ENCODE measurements at regions not wholly inside any gene's neighbourhood (a gene's known extent, or its start where the extent isn't known, plus 50 kb on each side); places are given as distances from the start of the nearest gene placed in this dataset.

- H3K36me3 ChIP-seq (replicated peaks): no peaks in the 10 kb centered on the region
- DNase-seq: no peak
- TF ChIP-seq CTCF (IDR thresholded peaks at IDR 0.05; ENCODE audit: low read depth, low read length, missing control alignments): no peak
- in situ Hi-C loops (cut with HindIII; ENCODE audit: low pct_ligation_motif_present, low sequenced_read_pairs): no loop called here
- no peak overlapping the region for H3K4me3 ChIP-seq (ENCODE audit: low read depth, low read length)
- no peak overlapping the region for H3K27ac ChIP-seq
- no peaks in the 10 kb centered on the region for H3K27me3 ChIP-seq (replicated peaks)
Measured at GRCh38 chr6:91965872-91966271, 1379.0 kb upstream of the MAP3K7 start.

- no peaks in the 10 kb centered on the region for H3K27me3 ChIP-seq (replicated peaks)
- in situ Hi-C loops (cut with HindIII; ENCODE audit: low pct_ligation_motif_present, low sequenced_read_pairs): no loop called here
- no peaks in the 10 kb centered on the region for H3K36me3 ChIP-seq (replicated peaks)
- no peak overlapping the region for H3K4me3 ChIP-seq (ENCODE audit: low read depth, low read length)
- H3K27ac ChIP-seq: no peak overlapping the region
- no peak for TF ChIP-seq CTCF (IDR thresholded peaks at IDR 0.05; ENCODE audit: low read depth, low read length, missing control alignments)
- DNase-seq: no peak
Measured at GRCh38 chr6:91961671-91962070, 1374.8 kb upstream of the MAP3K7 start.

GRCh38 chr6:91961236-91961635 lies 1374.4 kb upstream of the MAP3K7 start:
- H3K4me3 ChIP-seq (ENCODE audit: low read depth, low read length): no peak overlapping the region
- in situ Hi-C loops (cut with HindIII; ENCODE audit: low pct_ligation_motif_present, low sequenced_read_pairs): no loop called here
- no peak for TF ChIP-seq CTCF (IDR thresholded peaks at IDR 0.05; ENCODE audit: low read depth, low read length, missing control alignments)

GRCh38 chr6:91941838-91942237 lies 1355.0 kb upstream of the MAP3K7 start:
- in situ Hi-C loops (cut with HindIII; ENCODE audit: low pct_ligation_motif_present, low sequenced_read_pairs): no loop called here
- no peak overlapping the region for H3K4me3 ChIP-seq (ENCODE audit: low read depth, low read length)
- no peaks in the 10 kb centered on the region for H3K27me3 ChIP-seq (replicated peaks)
- no peak overlapping the region for H3K27ac ChIP-seq
- TF ChIP-seq CTCF (IDR thresholded peaks at IDR 0.05; ENCODE audit: low read depth, low read length, missing control alignments): no peak
- no peaks in the 10 kb centered on the region for H3K36me3 ChIP-seq (replicated peaks)
- no peak for DNase-seq

More at GRCh38 chr6:91961236-91961635, 1374.4 kb upstream of the MAP3K7 start:
- no peak for DNase-seq
- Histone ChIP-seq H3K36me3 (replicated peaks) (no peaks in the 10 kb centered on the region), H3K27me3 (replicated peaks) (no peaks in the 10 kb centered on the region), H3K27ac (no peak overlapping the region)

- TF ChIP-seq CTCF (IDR thresholded peaks at IDR 0.05; ENCODE audit: low read depth, low read length, missing control alignments): no peak
- in situ Hi-C loops (cut with HindIII; ENCODE audit: low pct_ligation_motif_present, low sequenced_read_pairs): no loop called here
- Histone ChIP-seq H3K27ac (no peak overlapping the region), H3K4me3 (ENCODE audit: low read depth, low read length) (no peak overlapping the region), H3K36me3 (replicated peaks) (no peaks in the 10 kb centered on the region), H3K27me3 (replicated peaks) (no peaks in the 10 kb centered on the region)
- DNase-seq: no peak
Measured at GRCh38 chr6:91940801-91941200, 1353.9 kb upstream of the MAP3K7 start.

- H3K27me3 ChIP-seq (replicated peaks): no peaks in the 10 kb centered on the region
- no peak for DNase-seq
- in situ Hi-C loops (cut with HindIII; ENCODE audit: low pct_ligation_motif_present, low sequenced_read_pairs): no loop called here
- no peak for TF ChIP-seq CTCF (IDR thresholded peaks at IDR 0.05; ENCODE audit: low read depth, low read length, missing control alignments)
- no peak overlapping the region for H3K4me3 ChIP-seq (ENCODE audit: low read depth, low read length)
- H3K27ac ChIP-seq: no peak overlapping the region
- no peaks in the 10 kb centered on the region for H3K36me3 ChIP-seq (replicated peaks)
Measured at GRCh38 chr6:91926827-91927226, 1340.0 kb upstream of the MAP3K7 start.

Measured in brain microvascular endothelial cell (primary cell).